GM23338 (cell line): ENCODE measurements at regions not wholly inside any gene's neighbourhood (a gene's known extent, or its start where the extent isn't known, plus 50 kb on each side); places are given as distances from the start of the nearest gene placed in this dataset.

Experiments
- ATAC-seq: fragments of 200-7000 bp; cut with Tn5 transposase; 3 replicates; pipeline ENCODE4 v1.9.1; 2020
- DNase-seq: peaks from one replicate; pipeline ENCODE4 v3.0.0-alpha.2; 2015; ENCODE audit warnings: low spot score
- H2AFZ ChIP-seq: fragments of 200-600 bp; sonication (generic); 2 replicates; pipeline ENCODE4 v1.8.0; 2016; ENCODE audit warnings: antibody characterized with exemption, mild to moderate bottlenecking, moderate library complexity
- H3F3A ChIP-seq: fragments of 200-600 bp; sonication (generic); replicated peaks from 2 replicates; pipeline ENCODE4 v1.8.0; 2017; ENCODE audit warnings: antibody characterized with exemption, mixed run types, low read depth
- H3K27ac ChIP-seq: fragments of 200-600 bp; sonication (generic); 2 replicates; pipeline ENCODE4 v1.6.1; 2016; ENCODE audit warnings: low read depth
- H3K27me3 ChIP-seq: fragments of 200-600 bp; sonication (generic); 2 replicates; pipeline ENCODE4 v1.8.0; 2016; ENCODE audit warnings: mild to moderate bottlenecking, mixed run types, moderate library complexity; ENCODE audit not compliant: insufficient read depth
- H3K36me3 ChIP-seq: fragments of 200-600 bp; sonication (generic); 2 replicates; pipeline ENCODE4 v1.8.0; 2016; ENCODE audit warnings: mild to moderate bottlenecking; ENCODE audit not compliant: insufficient read depth
- H3K4me1 ChIP-seq: fragments of 200-600 bp; sonication (generic); 2 replicates; pipeline ENCODE4 v1.8.0; 2016; ENCODE audit warnings: mild to moderate bottlenecking, moderate library complexity; ENCODE audit not compliant: insufficient read depth
- H3K4me2 ChIP-seq: fragments of 200-600 bp; sonication (generic); 2 replicates; pipeline ENCODE4 v1.7.1; 2017; ENCODE audit warnings: mixed run types
- H3K4me3 ChIP-seq: fragments of 200-600 bp; sonication (generic); 2 replicates; pipeline ENCODE4 v1.6.1; 2016; ENCODE audit warnings: mixed run types
- H3K79me2 ChIP-seq: fragments of 200-600 bp; sonication (generic); replicated peaks from 2 replicates; pipeline ENCODE4 v1.8.0; 2017; ENCODE audit warnings: mild to moderate bottlenecking; ENCODE audit not compliant: insufficient read depth
- H3K9me2 ChIP-seq: fragments of 200-600 bp; sonication (generic); 2 replicates; pipeline ENCODE4 v1.8.0; 2017; ENCODE audit not compliant: insufficient read depth
- H4K20me1 ChIP-seq: fragments of 200-600 bp; sonication (generic); replicated peaks from 2 replicates; pipeline ENCODE4 v1.8.0; 2017; ENCODE audit warnings: mild to moderate bottlenecking; ENCODE audit not compliant: insufficient read depth
- H3K27ac Mint-ChIP-seq: 2 replicates; pipeline ENCODE4 v1.8.0; 2020; ENCODE audit warnings: inconsistent platforms, mild to moderate bottlenecking, moderate library complexity, mixed read lengths
- H3K27me3 Mint-ChIP-seq: 3 replicates; pipeline ENCODE4 v1.8.0; 2022; ENCODE audit warnings: low read depth, mild to moderate bottlenecking, moderate library complexity, mixed read lengths, inconsistent platforms; ENCODE audit not compliant: insufficient read depth, poor library complexity
- H3K36me3 Mint-ChIP-seq: 3 replicates; pipeline ENCODE4 v1.8.0; 2021; ENCODE audit warnings: low read depth, mild to moderate bottlenecking, inconsistent platforms, moderate library complexity, mixed read lengths
- H3K4me1 Mint-ChIP-seq: 3 replicates; pipeline ENCODE4 v1.8.0; 2020; ENCODE audit warnings: mild to moderate bottlenecking, inconsistent platforms, mixed read lengths
- H3K4me3 Mint-ChIP-seq: 3 replicates; pipeline ENCODE4 v1.8.0; 2021; ENCODE audit warnings: moderate library complexity, mild to moderate bottlenecking, inconsistent platforms, mixed read lengths
- H3K9me3 Mint-ChIP-seq: 3 replicates; pipeline ENCODE4 v1.8.0; 2020; ENCODE audit warnings: moderate library complexity, mild to moderate bottlenecking, inconsistent platforms, mixed read lengths
- CREB1 ChIP-seq: fragments of 250-450 bp; sonication (Bioruptor Pico); IDR thresholded peaks from 2 replicates; pipeline ENCODE4 v1.5.0; 2020; ENCODE audit warnings: low read depth, mild to moderate bottlenecking, moderate library complexity
- CTCF ChIP-seq, 2 experiments: fragments of 200-600 bp in 1 of 2; sonication (generic) in 1 of 2; conservative IDR thresholded peaks; 2 replicates each; pipeline versions ENCODE4 v1.5.1 to v1.6.1; 2016 to 2017; ENCODE audit warnings: antibody characterized with exemption in 2 of 2, low read depth in 2 of 2, mild to moderate bottlenecking in 2 of 2, moderate library complexity in 1 of 2
- ETS1 ChIP-seq: IDR thresholded peaks from 2 replicates; pipeline ENCODE4 v1.6.1; 2016; ENCODE audit warnings: antibody characterized with exemption
- EZH2 ChIP-seq: fragments of 200-600 bp; sonication (generic); IDR thresholded peaks from one replicate; pipeline ENCODE4 v1.8.0; 2017; ENCODE audit warnings: antibody characterized with exemption, mild to moderate bottlenecking, low read depth; ENCODE audit not compliant: unreplicated experiment
- EZH2phosphoT487 ChIP-seq: fragments of 200-600 bp; sonication (generic); IDR thresholded peaks from one replicate; pipeline ENCODE4 v1.8.1; 2018; ENCODE audit warnings: antibody characterized with exemption; ENCODE audit not compliant: unreplicated experiment
- JUNB ChIP-seq: IDR thresholded peaks from one replicate; pipeline ENCODE4 v1.6.1; 2016; ENCODE audit warnings: antibody characterized with exemption; ENCODE audit not compliant: unreplicated experiment
- NANOG ChIP-seq: IDR thresholded peaks from 2 replicates; pipeline ENCODE4 v1.6.1; 2016; ENCODE audit warnings: antibody characterized with exemption, borderline replicate concordance
- POLR2AphosphoS5 ChIP-seq: IDR thresholded peaks from 2 replicates; pipeline ENCODE4 v1.6.1; 2016; ENCODE audit warnings: antibody characterized with exemption, low read depth
- REST ChIP-seq: IDR thresholded peaks from one replicate; pipeline ENCODE4 v1.6.1; 2018; ENCODE audit warnings: antibody characterized with exemption; ENCODE audit not compliant: unreplicated experiment
- STAT1 ChIP-seq: IDR thresholded peaks from one replicate; pipeline ENCODE4 v1.6.1; 2016; ENCODE audit warnings: antibody characterized with exemption; ENCODE audit not compliant: unreplicated experiment
- ZNF331 ChIP-seq: fragments of 250-450 bp; sonication (Bioruptor Pico); IDR thresholded peaks from 2 replicates; pipeline ENCODE4 v1.5.0; 2020; ENCODE audit warnings: low read depth, mild to moderate bottlenecking, moderate library complexity
- ZNF462 ChIP-seq: fragments of 250-450 bp; sonication (Bioruptor Pico); IDR thresholded peaks from 2 replicates; pipeline ENCODE4 v1.5.0; 2020; ENCODE audit warnings: mild to moderate bottlenecking, moderate library complexity

- TF ChIP-seq ETS1 (no peak), ZNF331 (CRISPR knock-in tag) (no peak), POLR2AphosphoS5 (no peak)
Observed at GRCh38 chr2:40896358-40896757, 444.5 kb upstream of the SLC8A1 start (continued).

GRCh38 chr2:40914666-40915065 is 462.8 kb upstream of the SLC8A1 start:
- H3K4me1 ChIP-seq, result no peaks in the 10 kb centered on the region
- ATAC-seq (no peak), DNase-seq (no peak)
- H3K27me3 ChIP-seq, result no peaks in the 10 kb centered on the region
- Mint-ChIP-seq H3K4me1 (no peaks in the 10 kb centered on the region), H3K27ac (no peak overlapping the region), H3K36me3 (no peaks in the 10 kb centered on the region), H3K4me3 (no peak overlapping the region), H3K9me3 (no peaks in the 10 kb centered on the region), H3K27me3 (peaks cover 2% of the 10 kb centered on the region)
- no peaks in the 10 kb centered on the region for H3F3A ChIP-seq
- H3K36me3 ChIP-seq, result no peaks in the 10 kb centered on the region
- H3K27ac ChIP-seq, result no peak overlapping the region
- H3K79me2 ChIP-seq, result no peaks in the 10 kb centered on the region
- H2AFZ ChIP-seq, result no peak overlapping the region
- H3K4me3 ChIP-seq, result no peak overlapping the region
- no peak overlapping the region for H3K4me2 ChIP-seq
- no peaks in the 10 kb centered on the region for H4K20me1 ChIP-seq
- H3K9me2 ChIP-seq, result no peaks in the 10 kb centered on the region
- no peak for TF ChIP-seq CTCF (conservative IDR thresholded peaks at IDR 0.05; ENCODE audit: low read depth in 2 of 2)
- TF ChIP-seq NANOG, result no peak
- TF ChIP-seq EZH2phosphoT487, result no peak
- no peak for TF ChIP-seq ZNF462
- TF ChIP-seq STAT1, result no peak
- no peak for TF ChIP-seq ETS1
- no peak for TF ChIP-seq JUNB
- no peak for TF ChIP-seq ZNF331 (CRISPR knock-in tag)
- no peak for TF ChIP-seq REST
- TF ChIP-seq CREB1 (CRISPR knock-in tag), result no peak
- TF ChIP-seq POLR2AphosphoS5, result no peak
- TF ChIP-seq EZH2, result no peak
